Uterus (tissue), 2 donors: ENCODE measurements at regions not wholly inside any gene's neighbourhood (a gene's known extent, or its start where the extent isn't known, plus 50 kb on each side); places are given as distances from the start of the nearest gene placed in this dataset.

Experiments used
- POLR2A ChIP-seq, 2 donors: fragments of 450-650 bp; IDR thresholded peaks; one replicate each; pipeline ENCODE4 v1.6.1; 2016; ENCODE audit warnings: antibody characterized with exemption in 2 of 2, mild to moderate bottlenecking in 1 of 2, moderate library complexity in 1 of 2
- TF ChIP-seq, protein P1 (sequence below), 4 experiments: fragments of 200-600 bp in 2 of 4; fragments of 450-650 bp in 2 of 4; sonication (generic) in 2 of 4; IDR thresholded peaks; one replicate each; pipeline ENCODE4 v1.5.1; 2016 to 2019; ENCODE audit warnings: antibody characterized with exemption in 4 of 4, mild to moderate bottlenecking in 2 of 4, moderate library complexity in 1 of 4

DNA sequence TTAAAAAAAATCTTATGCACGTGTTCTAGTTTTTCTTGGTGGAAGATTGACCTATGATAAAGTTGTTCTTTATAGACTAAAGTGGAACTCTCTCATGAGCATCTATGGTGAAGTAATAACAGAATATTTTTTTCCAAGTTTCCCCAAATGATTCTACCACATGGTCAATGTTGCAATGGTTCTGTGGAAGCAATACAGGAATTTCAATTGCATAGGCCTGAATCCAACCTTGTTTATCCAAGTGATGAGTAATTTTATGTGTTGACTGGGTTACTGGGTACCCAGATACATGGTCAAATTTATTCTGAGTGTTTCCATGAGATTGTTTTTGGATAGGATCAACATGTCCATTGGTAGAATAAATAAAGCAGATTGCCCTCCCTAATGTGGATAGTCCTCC is 581.5 kb downstream of the MMUT start:
- TF ChIP-seq, protein P1, sequence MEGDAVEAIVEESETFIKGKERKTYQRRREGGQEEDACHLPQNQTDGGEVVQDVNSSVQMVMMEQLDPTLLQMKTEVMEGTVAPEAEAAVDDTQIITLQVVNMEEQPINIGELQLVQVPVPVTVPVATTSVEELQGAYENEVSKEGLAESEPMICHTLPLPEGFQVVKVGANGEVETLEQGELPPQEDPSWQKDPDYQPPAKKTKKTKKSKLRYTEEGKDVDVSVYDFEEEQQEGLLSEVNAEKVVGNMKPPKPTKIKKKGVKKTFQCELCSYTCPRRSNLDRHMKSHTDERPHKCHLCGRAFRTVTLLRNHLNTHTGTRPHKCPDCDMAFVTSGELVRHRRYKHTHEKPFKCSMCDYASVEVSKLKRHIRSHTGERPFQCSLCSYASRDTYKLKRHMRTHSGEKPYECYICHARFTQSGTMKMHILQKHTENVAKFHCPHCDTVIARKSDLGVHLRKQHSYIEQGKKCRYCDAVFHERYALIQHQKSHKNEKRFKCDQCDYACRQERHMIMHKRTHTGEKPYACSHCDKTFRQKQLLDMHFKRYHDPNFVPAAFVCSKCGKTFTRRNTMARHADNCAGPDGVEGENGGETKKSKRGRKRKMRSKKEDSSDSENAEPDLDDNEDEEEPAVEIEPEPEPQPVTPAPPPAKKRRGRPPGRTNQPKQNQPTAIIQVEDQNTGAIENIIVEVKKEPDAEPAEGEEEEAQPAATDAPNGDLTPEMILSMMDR (IDR thresholded peaks at IDR 0.05), result no peak
- no peak for TF ChIP-seq POLR2A (IDR thresholded peaks at IDR 0.05)
